Ovary (tissue), 7 donors: ENCODE measurements at regions not wholly inside any gene's neighbourhood (a gene's known extent, or its start where the extent isn't known, plus 50 kb on each side); places are given as distances from the start of the nearest gene placed in this dataset.

Source experiments
- DNase-seq, 5 donors: peaks; one replicate each; pipeline ENCODE4 v3.0.0-alpha.2; 2019 to 2020
- H3K27ac ChIP-seq, 2 donors: fragments of 200-600 bp; one replicate each; pipeline versions ENCODE4 v1.5.1 to v1.8.0; 2019 to 2022
- H3K27me3 ChIP-seq: fragments of 200-600 bp; one replicate; pipeline ENCODE4 v1.8.0; 2022
- H3K36me3 ChIP-seq: fragments of 200-600 bp; sonication (generic); one replicate; pipeline ENCODE4 v1.5.1; 2019
- H3K4me1 ChIP-seq: one replicate; pipeline ENCODE4 v1.8.1; 2013; ENCODE audit warnings: mild to moderate bottlenecking, moderate library complexity; ENCODE audit not compliant: insufficient read depth
- H3K4me3 ChIP-seq: fragments of 200-600 bp; sonication (generic); one replicate; pipeline ENCODE4 v1.5.1; 2017
- H3K9me3 ChIP-seq, 2 donors: fragments of 200-600 bp in 1 of 2; sonication (generic) in 1 of 2; one replicate each; pipeline versions ENCODE4 v1.5.1 to v1.8.1; 2013 to 2019; ENCODE audit warnings: mild to moderate bottlenecking in 1 of 2, moderate library complexity in 1 of 2
- CTCF ChIP-seq, 3 donors: fragments of 450-650 bp in 2 of 3; fragments of 200-600 bp in 1 of 3; IDR thresholded peaks; one replicate each; pipeline versions ENCODE4 v1.5.1 to v1.8.0; 2016 to 2022; ENCODE audit warnings: antibody characterized with exemption in 3 of 3, mild to moderate bottlenecking in 1 of 3
- EP300 ChIP-seq: sonication (generic); formaldehyde crosslinking; IDR thresholded peaks from one replicate; pipeline ENCODE4 v1.6.1; 2017; ENCODE audit warnings: antibody characterized with exemption
- POLR2A ChIP-seq: fragments of 450-650 bp; IDR thresholded peaks from one replicate; pipeline ENCODE4 v1.6.1; 2017; ENCODE audit warnings: antibody characterized with exemption, mild to moderate bottlenecking, moderate library complexity
- WGBS, 3 donors: extraction: QIAGEN DNeasy Blood & Tissue Kit in 1 of 3; methylation state at CpG; one replicate each; pipeline versions ENCODE4 v1.1.5 to v1.1.7; 2013 to 2017; 5-methylcytosine and 5-hydroxymethylcytosine counted together
- intact Hi-C, 4 donors: fragments of 100-400 bp; cut with DNase I; formaldehyde crosslinking; loops; one replicate each; pipeline versions ENCODE4 v1.11.0 to v1.15.1; 2022 to 2023
- donor health status: DM: no; HTN: no; CAD: no; lungs with moderate emphysema.
- donor health status: DM: no; HTN: no; CAD: no.
- donor health status: Bipolar disorder and iron deficiency.
- donor health status: DM: no; HTN: no; CAD: no.
- donor health status: DM: yes; HTN: yes; CAD: no.

DNA sequence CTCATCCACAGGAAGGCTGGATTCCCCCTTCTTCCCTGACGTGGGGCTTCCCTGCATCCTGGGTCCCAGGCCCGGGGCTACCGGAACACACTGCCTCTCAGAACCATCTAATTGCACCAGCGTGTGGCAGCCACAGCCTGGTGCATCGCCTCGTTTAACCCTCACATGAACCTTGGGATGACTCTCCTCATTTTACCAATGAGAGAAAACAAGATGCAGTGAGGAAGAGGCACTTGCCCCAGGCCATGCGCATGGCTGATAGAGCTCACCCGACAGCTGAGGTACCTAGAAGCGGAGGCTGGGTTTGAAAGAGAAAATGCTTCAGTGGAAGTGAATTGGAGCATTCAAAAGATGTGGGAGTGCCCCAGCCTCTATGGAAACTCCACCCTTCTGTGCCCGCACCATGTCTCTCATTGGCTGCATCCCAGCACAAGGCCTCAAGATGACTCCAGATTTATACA, 162.3 kb downstream of the KATNIP start:
- no peak for DNase-seq
- intact Hi-C loops: loop anchor here in 1 of 4 donors (10.0 kb wide), 2 partner anchors 63 to 737 kb away; no protein-coding TSS in a partner anchor
- WGBS, 3 donors: 89 to 91% (median 91%) methylated on average over 10 of the region's 10 CpGs
- TF ChIP-seq EP300 (no peak), CTCF (IDR thresholded peaks at IDR 0.05) (no peak), POLR2A (no peak)
- no peaks in the 10 kb centered on the region for H3K27me3 ChIP-seq
- no peaks in the 10 kb centered on the region for H3K4me1 ChIP-seq
- no peaks in the 10 kb centered on the region for H3K9me3 ChIP-seq
- H3K36me3 ChIP-seq: no peaks in the 10 kb centered on the region
- H3K27ac ChIP-seq: no peak overlapping the region
- H3K4me3 ChIP-seq: no peak overlapping the region

GRCh38 chr16:27717726-27718125, 167.8 kb downstream of the KATNIP start:
- H3K4me1 ChIP-seq: peaks cover 10% of the 10 kb centered on the region
- WGBS, 3 donors: 95 to 100% (median 98%) methylated on average over 2 of the region's 2 CpGs
- no peaks in the 10 kb centered on the region for H3K27me3 ChIP-seq
- H3K27ac ChIP-seq: no peak overlapping the region
- no peak for DNase-seq
- intact Hi-C loops: loop anchor here in 1 of 4 donors (10.0 kb wide), 2 partner anchors 57 to 743 kb away; no protein-coding TSS in a partner anchor
- H3K36me3 ChIP-seq: no peaks in the 10 kb centered on the region
- TF ChIP-seq CTCF (IDR thresholded peaks at IDR 0.05) (no peak), EP300 (no peak), POLR2A (no peak)
- no peaks in the 10 kb centered on the region for H3K9me3 ChIP-seq
- H3K4me3 ChIP-seq: no peak overlapping the region

DNA sequence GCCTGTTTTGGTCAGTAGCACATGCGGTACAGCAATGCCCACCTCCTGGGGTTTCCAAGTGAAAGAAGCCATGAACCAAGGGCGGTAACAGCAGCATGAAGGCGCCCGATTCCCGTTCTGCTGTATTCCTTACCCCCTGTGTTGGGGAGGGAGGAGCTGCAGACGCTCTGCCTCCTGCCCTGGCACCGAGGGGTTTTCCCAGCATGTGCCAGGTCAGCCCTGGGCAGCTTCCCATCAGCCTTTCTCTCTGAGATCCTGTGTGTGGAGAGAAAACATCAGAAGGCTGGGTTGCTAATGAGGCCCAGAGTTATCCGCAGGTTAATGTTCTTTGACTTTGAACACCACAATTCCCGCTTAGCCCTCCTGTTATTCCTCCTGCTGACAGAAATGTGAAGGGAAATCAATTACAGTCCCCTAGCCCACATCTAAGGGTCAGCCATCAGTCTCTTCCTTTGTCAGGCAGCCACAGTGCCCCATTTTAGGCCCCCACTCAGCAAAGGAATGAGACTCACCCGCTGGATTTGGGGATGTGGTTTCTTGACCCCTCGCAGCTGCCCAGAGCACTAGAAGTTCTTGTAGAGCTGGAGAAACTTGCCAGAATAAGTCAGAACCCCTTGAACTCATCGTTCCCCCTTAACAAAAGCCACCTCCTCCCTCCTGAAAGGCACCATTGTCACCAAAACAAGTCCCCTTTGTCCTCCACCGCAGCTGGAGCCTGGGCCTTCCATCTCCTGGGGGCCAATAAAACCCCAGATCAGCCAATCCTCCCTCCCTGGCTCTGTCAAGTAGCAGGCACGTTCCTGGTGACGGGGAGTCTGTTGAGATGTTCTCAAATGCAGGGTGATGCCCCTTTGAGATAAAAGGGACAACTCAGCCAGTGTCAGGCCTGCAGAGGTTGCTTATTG, 168.5 kb downstream of the KATNIP start:
- Histone ChIP-seq H3K4me3 (no peak overlapping the region), H3K27me3 (no peaks in the 10 kb centered on the region), H3K36me3 (no peaks in the 10 kb centered on the region), H3K9me3 (no peaks in the 10 kb centered on the region), H3K4me1 (peaks cover 10% of the 10 kb centered on the region), H3K27ac (no peak overlapping the region)
- WGBS, 3 donors: 87 to 88% (median 87%) methylated on average over 15 of the region's 15 CpGs
- TF ChIP-seq CTCF (IDR thresholded peaks at IDR 0.05): no peak
- no peak for TF ChIP-seq EP300
- TF ChIP-seq POLR2A: no peak
- no peak for DNase-seq
- intact Hi-C loops: loop anchor here in 1 of 4 donors (10.0 kb wide), 2 partner anchors 56 to 744 kb away; no protein-coding TSS in a partner anchor

- Histone ChIP-seq H3K4me1 (peaks cover 12% of the 10 kb centered on the region), H3K9me3 (no peaks in the 10 kb centered on the region), H3K4me3 (no peak overlapping the region), H3K36me3 (no peaks in the 10 kb centered on the region), H3K27me3 (no peaks in the 10 kb centered on the region), H3K27ac (no peak overlapping the region)
- intact Hi-C loops: loop anchor here in 1 of 4 donors (10.0 kb wide), 2 partner anchors 56 to 744 kb away; no protein-coding TSS in a partner anchor
- TF ChIP-seq POLR2A (no peak), CTCF (IDR thresholded peaks at IDR 0.05) (no peak), EP300 (no peak)
- WGBS, 3 donors: 88 to 98% (median 97%) methylated on average over 3 of the region's 3 CpGs
- DNase-seq: no peak
Measured at GRCh38 chr16:27719106-27719445, 169.1 kb downstream of the KATNIP start.
